SKM-1 treated with dmso at 0.1 percent for 144 hours (cell line): ENCODE measurements at regions not wholly inside any gene's neighbourhood (a gene's known extent, or its start where the extent isn't known, plus 50 kb on each side); places are given as distances from the start of the nearest gene placed in this dataset.
"Not testable (repeated sequence)": the region's sequence is repeated elsewhere in the genome, so short reads cannot be mapped to it uniquely, and the experiment has no call there.

ENCODE experiments used
- DNase-seq: peaks from one replicate; lab custom pipeline; 2025; ENCODE audit not compliant: unreplicated experiment; lab: John Stamatoyannopoulos, UW

- not testable (repeated sequence) for DNase-seq
These were observed 51.9 kb upstream of the SLC1A4 start for GRCh38 chr2:64937314-64937686.

- no peak for DNase-seq
These were observed 51.3 kb upstream of the SLC1A4 start for GRCh38 chr2:64937687-64938491.

- no peak for DNase-seq
These were observed 50.5 kb upstream of the SLC1A4 start for GRCh38 chr2:64938607-64939285.

- DNase-seq, result no peak
These were observed 49.8 kb upstream of the SLC1A4 start for GRCh38 chr2:64939332-64939917.
